GM18517 (cell line): ENCODE measurements at regions not wholly inside any gene's neighbourhood (a gene's known extent, or its start where the extent isn't known, plus 50 kb on each side); places are given as distances from the start of the nearest gene placed in this dataset.
"Not testable (repeated sequence)": the region's sequence is repeated elsewhere in the genome, so short reads cannot be mapped to it uniquely, and the experiment has no call there.

Experiments
- ATAC-seq: cut with Tn5 transposase; IDR thresholded peaks from one replicate; pipeline ENCODE4 v1.9.1; 2021; ENCODE audit warnings: mild to moderate bottlenecking, moderate library complexity; ENCODE audit not compliant: unreplicated experiment

DNA sequence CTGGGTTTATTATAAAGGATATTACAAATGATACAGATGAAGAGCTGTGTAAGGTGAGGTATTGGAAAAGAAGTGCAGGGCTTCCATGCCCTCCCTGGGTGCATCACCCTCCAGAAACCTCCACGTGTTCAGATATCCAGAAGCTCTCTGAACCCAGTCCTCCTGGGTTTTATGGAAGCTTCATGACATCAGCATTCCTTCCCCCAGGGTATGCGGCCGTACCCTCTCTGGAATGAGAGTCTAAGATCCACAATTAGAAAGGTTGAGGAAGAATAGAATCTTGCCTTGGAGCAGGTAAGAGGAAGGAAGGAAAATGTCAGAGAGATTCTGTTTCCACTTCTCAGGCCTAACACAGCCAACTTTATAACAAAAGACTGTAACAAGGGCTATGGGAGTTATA lies 208.2 kb upstream of the DCC start:
- ATAC-seq = no peak

DNA sequence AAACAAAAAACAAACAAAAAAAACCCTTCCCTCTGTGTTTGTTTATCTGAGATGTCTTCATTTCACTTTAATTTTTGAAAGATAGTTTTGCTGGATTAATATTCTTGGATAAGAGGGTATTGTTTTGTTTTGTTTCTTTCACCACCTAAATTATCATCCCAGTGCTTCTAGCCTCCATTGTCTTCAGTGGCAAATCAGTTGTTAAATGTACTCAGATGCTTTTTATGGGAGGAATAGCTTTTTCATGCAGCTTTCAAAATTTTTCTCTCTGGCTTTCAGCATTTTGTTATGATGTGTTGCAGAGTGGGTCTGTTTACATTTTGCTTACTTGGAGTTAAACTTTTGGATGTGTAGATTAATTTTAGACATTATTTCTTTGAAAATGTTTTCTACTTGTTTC lies 203.5 kb upstream of the DCC start:
- no peak for ATAC-seq

DNA sequence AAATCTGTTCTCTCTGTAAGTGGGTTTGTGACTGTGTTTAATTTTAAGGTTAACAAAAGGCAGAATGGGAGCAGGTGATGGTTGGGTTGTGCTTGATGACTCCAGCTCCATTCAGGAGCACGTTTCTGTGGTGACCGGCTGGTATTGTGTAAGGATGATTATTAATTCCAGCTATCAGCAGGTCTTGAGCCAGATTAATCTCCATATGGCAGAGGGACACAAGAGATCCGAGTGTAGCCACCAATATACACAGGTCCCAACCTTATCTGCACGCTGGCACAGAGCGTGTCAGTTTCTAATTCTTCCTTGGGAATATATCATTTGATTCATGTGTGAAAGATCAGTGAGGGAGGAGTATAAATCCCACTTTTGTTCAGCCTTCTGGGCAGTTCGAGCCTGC lies 199.0 kb upstream of the DCC start:
- no peak for ATAC-seq

DNA sequence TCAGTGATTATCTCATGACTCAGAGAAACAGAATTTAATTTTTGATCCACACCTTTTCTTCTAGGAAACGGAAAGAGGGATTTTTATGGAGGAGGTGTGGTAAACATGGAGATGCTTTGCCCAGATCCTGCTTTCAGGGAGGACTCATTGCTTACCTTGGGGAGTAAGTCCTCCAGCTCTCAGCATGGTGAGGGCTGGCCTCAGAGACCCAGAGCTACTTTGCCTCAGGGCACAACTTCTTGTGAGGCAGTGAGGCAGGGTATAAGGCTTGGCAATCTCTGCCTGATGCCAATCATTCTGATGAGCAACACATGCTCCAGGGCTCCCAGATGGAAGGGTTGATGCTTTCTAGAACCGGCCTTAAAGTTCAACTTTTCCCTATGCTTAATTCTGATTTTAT lies 189.9 kb upstream of the DCC start:
- no peak for ATAC-seq

- no peak for ATAC-seq
These were observed 188.0 kb upstream of the DCC start for GRCh38 chr18:52152036-52152435.

DNA sequence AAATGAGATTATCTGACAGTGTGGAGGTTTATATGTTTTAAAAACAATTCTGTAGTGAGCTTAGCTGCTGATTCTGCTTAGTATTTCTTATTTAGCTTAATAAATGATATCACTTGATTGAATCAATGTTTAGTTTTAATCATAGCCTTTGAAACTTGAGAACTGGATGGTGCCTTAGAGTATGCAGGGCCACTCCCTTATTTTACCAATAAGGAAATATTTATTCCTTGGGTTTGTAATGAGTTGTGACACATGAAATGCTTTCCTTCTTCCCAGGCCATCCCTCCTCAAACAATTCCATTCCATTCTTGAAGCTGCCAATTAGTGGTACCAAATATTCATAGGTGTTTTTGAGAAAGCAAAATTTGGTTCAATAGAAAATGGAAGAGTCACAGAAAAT lies 183.8 kb upstream of the DCC start:
- ATAC-seq = no peak

- ATAC-seq = no peak
These were observed 179.4 kb upstream of the DCC start for GRCh38 chr18:52160636-52161035.

- no peak for ATAC-seq
These were observed 176.5 kb upstream of the DCC start for GRCh38 chr18:52163478-52163877.

GRCh38 chr18:52168131-52168530 lies 171.9 kb upstream of the DCC start:
- ATAC-seq = not testable (repeated sequence)

DNA sequence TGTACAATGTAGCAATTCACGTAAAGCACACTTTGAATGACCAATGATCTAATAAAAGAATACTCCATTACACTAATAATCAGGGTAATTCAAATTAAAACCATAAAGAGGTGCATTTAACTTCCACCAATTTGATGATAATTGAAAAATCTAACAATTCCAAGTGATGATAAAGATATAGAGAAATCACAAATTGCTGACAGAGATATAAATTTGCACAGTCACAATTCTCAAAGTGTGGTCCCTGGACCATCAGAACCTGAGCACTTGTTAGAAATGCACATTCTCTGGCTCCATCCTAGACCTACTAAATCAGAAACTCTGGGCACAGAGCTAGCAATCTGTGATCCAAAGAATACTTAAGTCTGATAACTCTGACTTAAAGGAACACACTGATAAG lies 165.8 kb upstream of the DCC start:
- ATAC-seq = no peak

DNA sequence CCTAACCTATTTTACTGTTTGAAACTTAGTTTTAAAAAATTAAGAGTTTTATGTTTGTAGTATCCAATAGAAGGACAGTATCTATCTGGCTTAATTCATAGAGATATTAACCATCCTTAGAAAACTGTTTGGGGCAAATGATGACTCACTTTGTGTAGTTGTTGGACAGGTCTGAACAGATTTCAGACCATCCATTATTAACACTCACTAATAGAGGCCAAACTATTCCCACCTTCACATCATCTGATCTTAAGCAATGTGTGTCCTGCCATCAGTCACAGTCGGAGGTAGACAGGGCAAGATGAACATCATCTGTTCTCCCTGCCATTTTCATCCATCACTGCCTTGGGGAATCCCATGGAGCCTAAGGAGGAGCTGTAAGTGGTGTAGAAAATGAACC lies 164.6 kb upstream of the DCC start:
- no peak for ATAC-seq

- ATAC-seq = no peak
These were observed 156.9 kb upstream of the DCC start for GRCh38 chr18:52183107-52183506.

DNA sequence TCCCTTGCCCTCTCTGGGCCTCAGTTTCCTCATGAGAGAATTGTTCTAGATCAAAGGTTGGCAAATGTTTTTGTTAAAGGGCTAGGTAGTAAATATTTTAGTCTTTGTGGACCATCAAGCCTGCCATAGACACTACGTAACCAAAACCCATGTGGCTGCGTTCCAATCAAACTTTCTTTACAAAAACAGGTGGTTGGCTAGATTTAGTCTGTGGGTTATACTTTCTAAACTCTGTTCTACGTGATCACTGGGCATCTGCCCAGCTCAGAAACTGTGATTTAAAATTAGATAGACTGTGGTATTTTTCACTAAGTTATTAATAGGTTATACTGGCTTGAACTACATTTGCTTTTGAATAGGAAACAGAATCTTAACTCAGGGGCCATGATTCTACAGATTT lies 149.8 kb upstream of the DCC start:
- no peak for ATAC-seq

GRCh38 chr18:52190631-52191030 lies 149.4 kb upstream of the DCC start:
- no peak for ATAC-seq

DNA sequence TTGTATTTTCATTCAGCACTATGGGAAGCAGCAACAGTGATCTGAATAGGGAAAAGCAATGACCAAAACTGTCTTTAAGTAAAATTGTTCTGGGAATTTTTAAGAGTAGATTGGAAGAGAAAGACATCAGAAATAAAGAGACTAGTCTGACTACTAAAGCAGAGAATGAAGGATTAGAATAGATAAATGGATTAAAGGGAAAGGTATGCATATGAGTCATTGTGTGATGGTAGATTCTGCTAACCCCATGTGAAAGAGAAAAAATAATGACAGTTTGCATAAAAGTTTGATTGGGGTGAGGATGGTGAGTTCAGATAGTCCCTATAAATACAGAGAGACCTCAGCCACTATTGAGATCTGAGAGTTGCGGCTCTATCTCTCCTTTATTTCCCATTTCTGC lies 139.6 kb upstream of the DCC start:
- ATAC-seq = no peak

DNA sequence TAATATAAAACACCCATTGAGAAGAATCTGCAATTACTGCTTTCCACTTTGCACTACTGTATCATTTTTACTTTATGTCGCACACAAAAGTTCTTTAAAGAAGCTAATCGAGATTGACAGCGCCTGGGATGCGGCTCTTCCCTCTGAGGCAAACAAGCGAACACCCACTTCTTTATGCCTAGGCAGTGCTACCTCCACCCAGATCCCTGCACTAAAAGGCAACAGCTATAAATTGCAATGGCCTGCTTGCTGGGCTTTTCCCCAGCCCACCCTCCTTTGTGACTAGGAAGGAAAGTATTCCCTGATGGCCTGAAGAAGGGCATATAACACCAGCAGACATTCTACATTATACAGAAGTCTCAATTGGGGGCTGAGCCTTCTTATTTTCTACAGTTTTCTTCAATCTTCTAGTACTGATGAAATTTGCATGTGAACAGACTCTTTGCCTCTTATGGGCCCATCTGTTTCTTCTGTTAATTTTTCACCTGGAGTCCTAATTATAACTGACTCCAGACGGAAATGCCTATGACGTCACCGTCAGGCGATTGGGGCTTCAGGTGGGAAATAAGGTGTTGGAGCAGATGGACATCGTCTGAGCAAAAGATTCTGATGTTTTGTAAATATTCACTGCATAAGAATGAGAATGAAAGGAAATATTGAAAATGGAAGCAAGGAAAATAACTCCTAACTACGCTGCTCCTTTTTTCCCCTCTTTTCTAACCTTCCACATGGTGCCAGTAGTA lies 138.9 kb upstream of the DCC start:
- ATAC-seq = no peak

- ATAC-seq = no peak
These were observed 131.4 kb upstream of the DCC start for GRCh38 chr18:52208646-52209045.

DNA sequence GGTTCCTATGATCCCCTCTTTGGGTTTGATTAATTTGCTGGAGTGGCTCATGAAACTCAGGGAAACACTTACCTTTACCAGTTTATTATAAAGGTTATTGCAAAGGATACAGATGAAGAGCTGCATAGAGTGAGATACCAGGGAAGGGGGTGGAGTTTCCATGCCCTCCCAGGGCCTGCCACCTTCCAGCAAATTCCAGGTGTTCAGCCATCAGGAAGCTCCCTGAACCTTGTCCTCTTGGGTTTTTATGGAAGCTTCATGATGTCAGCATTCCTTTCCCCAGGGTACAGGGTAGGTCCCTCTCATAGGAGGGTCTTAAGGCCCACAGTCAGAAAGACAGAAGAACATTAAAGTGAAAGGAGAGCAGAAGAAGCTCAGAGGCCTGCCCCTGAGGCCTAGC lies 123.9 kb upstream of the DCC start:
- no peak for ATAC-seq

GRCh38 chr18:52216666-52217065 lies 123.3 kb upstream of the DCC start:
- no peak for ATAC-seq

DNA sequence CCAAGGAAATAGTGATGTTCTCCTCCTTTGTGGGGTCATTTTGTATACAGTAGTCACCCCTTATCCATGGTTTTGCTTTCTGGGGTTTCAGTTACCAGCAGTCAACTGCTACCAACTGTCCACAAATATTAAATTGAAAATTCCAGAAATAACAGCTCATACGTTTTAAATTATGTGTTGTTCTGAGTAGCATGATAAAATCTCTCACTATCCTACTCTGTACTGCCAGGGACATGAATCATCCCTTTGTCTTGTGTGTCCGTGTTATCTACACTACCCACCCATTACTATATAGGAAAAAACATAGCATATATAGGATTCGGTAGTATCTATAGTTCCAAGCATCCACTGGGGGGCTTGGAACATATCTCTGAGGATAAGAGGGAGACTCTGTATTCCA lies 120.9 kb upstream of the DCC start:
- no peak for ATAC-seq

- no peak for ATAC-seq
These were observed 119.9 kb upstream of the DCC start for GRCh38 chr18:52220062-52220591.

- ATAC-seq = no peak
These were observed 117.8 kb upstream of the DCC start for GRCh38 chr18:52222211-52222610.

DNA sequence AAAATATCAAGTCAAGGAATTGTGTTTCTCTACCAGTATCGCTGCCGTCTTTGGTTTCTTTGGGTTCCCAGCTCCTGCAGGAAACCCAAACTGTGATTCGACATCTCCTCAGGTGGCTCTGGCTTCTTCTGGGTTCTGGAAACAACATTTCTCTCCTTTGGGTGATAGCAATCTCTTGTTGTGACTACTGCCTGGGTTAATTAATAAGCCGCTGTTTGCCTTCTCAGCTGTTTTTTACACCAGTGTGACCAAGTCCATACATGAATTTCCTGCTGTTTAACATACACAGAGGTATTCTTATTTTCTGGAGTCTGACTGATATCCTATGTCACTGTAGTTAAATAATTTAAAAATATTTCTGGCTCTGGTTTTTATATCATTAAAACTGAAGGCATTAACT lies 112.5 kb upstream of the DCC start:
- ATAC-seq = no peak
